ENCODE measurements at regions not wholly inside any gene's neighbourhood (a gene's known extent, or its start where the extent isn't known, plus 50 kb on each side); places are given as distances from the start of the nearest gene placed in this dataset.

GRCh38 chr20:62567246-62568044 lies 74.9 kb upstream of the SLCO4A1 start:
- TF ChIP-seq POLR2A (IDR thresholded peaks at IDR 0.05; ENCODE audit: low read depth, low read length) (no peak), CTCF (conservative IDR thresholded peaks at IDR 0.05; ENCODE audit: low read depth, low read length) (no peak), FOS (IDR thresholded peaks at IDR 0.05; ENCODE audit: low read depth, low read length) (no peak), USF2 (IDR thresholded peaks at IDR 0.05; ENCODE audit: low read depth, low read length) (no peak), BHLHE40 (IDR thresholded peaks at IDR 0.05; ENCODE audit: low read depth, low read length) (no peak), ELK1 (IDR thresholded peaks at IDR 0.05; ENCODE audit: borderline replicate concordance, low read depth, low read length) (no peak), CHD1 (IDR thresholded peaks at IDR 0.05; ENCODE audit: low read depth, low read length) (no peak), MXI1 (IDR thresholded peaks at IDR 0.05; ENCODE audit: borderline replicate concordance, low read depth, low read length) (no peak), CEBPB (IDR thresholded peaks at IDR 0.05; ENCODE audit: low read depth, low read length) (no peak), MAFK (IDR thresholded peaks at IDR 0.05; ENCODE audit: low read depth, low read length) (no peak), RAD21 (IDR thresholded peaks at IDR 0.05; ENCODE audit: low read length) (no peak), MAZ (IDR thresholded peaks at IDR 0.05; ENCODE audit: borderline replicate concordance, low read depth, low read length) (no peak), SMC3 (IDR thresholded peaks at IDR 0.05; ENCODE audit: low read depth, low read length) (no peak)

All from IMR-90 (cell line).